Activated naive CD8-positive, alpha-beta T cell treated with anti-CD3 and anti-CD28 coated beads, Interleukin-2, amount 10 ng/mL, durations not matched to agents 7 days and 5 days (primary cell): ENCODE measurements at regions not wholly inside any gene's neighbourhood (a gene's known extent, or its start where the extent isn't known, plus 50 kb on each side); places are given as distances from the start of the nearest gene placed in this dataset.

Experiments used
- ATAC-seq: fragments of 150-1000 bp; cut with Tn5 transposase; one replicate; pipeline ENCODE4 v1.10.0; 2021; ENCODE audit warnings: low read depth, moderate library complexity
- POLR2A ChIA-PET: fragments of 350-600 bp; sonication (Branson Sonifier 250); formaldehyde crosslinking; loops from one replicate; lab custom pipeline; 2021; ENCODE audit warnings: antibody characterized with exemption; lab: Charles Lee
- DNase-seq: peaks from one replicate; pipeline ENCODE4 v3.0.0; 2021
- H3K27ac Mint-ChIP-seq: one replicate; pipeline ENCODE4 v1.8.0; 2022; ENCODE audit warnings: mild to moderate bottlenecking, mixed read lengths
- H3K27me3 Mint-ChIP-seq: one replicate; pipeline ENCODE4 v1.8.0; 2022; ENCODE audit warnings: mild to moderate bottlenecking, moderate library complexity, mixed read lengths
- H3K36me3 Mint-ChIP-seq: one replicate; pipeline ENCODE4 v1.8.0; 2021; ENCODE audit warnings: mild to moderate bottlenecking, mixed read lengths
- H3K4me1 Mint-ChIP-seq: one replicate; pipeline ENCODE4 v1.8.0; 2021; ENCODE audit warnings: mixed read lengths
- H3K4me3 Mint-ChIP-seq: one replicate; pipeline ENCODE4 v1.8.0; 2022; ENCODE audit warnings: mild to moderate bottlenecking, moderate library complexity, mixed read lengths
- H3K9me3 Mint-ChIP-seq: one replicate; pipeline ENCODE4 v1.8.0; 2021; ENCODE audit warnings: mixed read lengths

GRCh38 chr4:79650217-79650616, 242.2 kb upstream of the GK2 start:
- H3K4me3 Mint-ChIP-seq: no peak overlapping the region
- H3K9me3 Mint-ChIP-seq: no peaks in the 10 kb centered on the region
- no peaks in the 10 kb centered on the region for H3K36me3 Mint-ChIP-seq
- H3K27ac Mint-ChIP-seq: no peak overlapping the region
- no peaks in the 10 kb centered on the region for H3K4me1 Mint-ChIP-seq
- POLR2A ChIA-PET: no interaction called here
- no peak for ATAC-seq
- no peaks in the 10 kb centered on the region for H3K27me3 Mint-ChIP-seq
- DNase-seq: no peak

GRCh38 chr4:79645942-79646341, 237.9 kb upstream of the GK2 start:
- POLR2A ChIA-PET: no interaction called here
- no peaks in the 10 kb centered on the region for H3K4me1 Mint-ChIP-seq
- no peaks in the 10 kb centered on the region for H3K36me3 Mint-ChIP-seq
- no peaks in the 10 kb centered on the region for H3K9me3 Mint-ChIP-seq
- H3K4me3 Mint-ChIP-seq: no peak overlapping the region
- no peak for ATAC-seq
- no peak overlapping the region for H3K27ac Mint-ChIP-seq
- DNase-seq: no peak
- H3K27me3 Mint-ChIP-seq: peaks cover 2% of the 10 kb centered on the region

- POLR2A ChIA-PET: no interaction called here
Observed at GRCh38 chr4:79638735-79639134, 230.7 kb upstream of the GK2 start.

GRCh38 chr4:79636991-79637390, 229.0 kb upstream of the GK2 start:
- Mint-ChIP-seq H3K4me1 (no peaks in the 10 kb centered on the region), H3K27me3 (peaks cover 2% of the 10 kb centered on the region), H3K36me3 (no peaks in the 10 kb centered on the region), H3K4me3 (no peak overlapping the region), H3K27ac (no peak overlapping the region), H3K9me3 (no peaks in the 10 kb centered on the region)
- no peak for ATAC-seq
- POLR2A ChIA-PET: no interaction called here
- no peak for DNase-seq

More at GRCh38 chr4:79638735-79639134, 230.7 kb upstream of the GK2 start:
- Mint-ChIP-seq H3K27ac (no peak overlapping the region), H3K4me3 (no peak overlapping the region), H3K36me3 (no peaks in the 10 kb centered on the region), H3K4me1 (no peaks in the 10 kb centered on the region), H3K9me3 (no peaks in the 10 kb centered on the region), H3K27me3 (peaks cover 2% of the 10 kb centered on the region)
- DNase-seq: no peak
- ATAC-seq: no peak

- H3K36me3 Mint-ChIP-seq: no peaks in the 10 kb centered on the region
- no peaks in the 10 kb centered on the region for H3K27me3 Mint-ChIP-seq
- no peaks in the 10 kb centered on the region for H3K4me1 Mint-ChIP-seq
- ATAC-seq (no peak), DNase-seq (no peak)
- no peak overlapping the region for H3K4me3 Mint-ChIP-seq
- POLR2A ChIA-PET: no interaction called here
- no peaks in the 10 kb centered on the region for H3K9me3 Mint-ChIP-seq
- no peak overlapping the region for H3K27ac Mint-ChIP-seq
Observed at GRCh38 chr4:79634111-79634510, 226.1 kb upstream of the GK2 start.

GRCh38 chr4:79632114-79632513, 224.1 kb upstream of the GK2 start:
- ATAC-seq (no peak), DNase-seq (no peak)
- Mint-ChIP-seq H3K4me1 (no peaks in the 10 kb centered on the region), H3K36me3 (no peaks in the 10 kb centered on the region), H3K27me3 (no peaks in the 10 kb centered on the region), H3K4me3 (no peak overlapping the region), H3K27ac (no peak overlapping the region), H3K9me3 (no peaks in the 10 kb centered on the region)
- POLR2A ChIA-PET: no interaction called here

GRCh38 chr4:79626611-79627010, 218.6 kb upstream of the GK2 start:
- POLR2A ChIA-PET: no interaction called here
- Mint-ChIP-seq H3K9me3 (no peaks in the 10 kb centered on the region), H3K27ac (no peak overlapping the region), H3K4me3 (no peak overlapping the region), H3K27me3 (peaks cover 2% of the 10 kb centered on the region), H3K4me1 (no peaks in the 10 kb centered on the region), H3K36me3 (no peaks in the 10 kb centered on the region)
- no peak for DNase-seq
- ATAC-seq: no peak

GRCh38 chr4:79626101-79626500, 218.1 kb upstream of the GK2 start:
- Mint-ChIP-seq H3K4me1 (no peaks in the 10 kb centered on the region), H3K27me3 (peaks cover 2% of the 10 kb centered on the region), H3K4me3 (peak overlapping the region; percentile 11), H3K9me3 (no peaks in the 10 kb centered on the region), H3K27ac (no peak overlapping the region), H3K36me3 (no peaks in the 10 kb centered on the region)
- POLR2A ChIA-PET: no interaction called here
- ATAC-seq (no peak), DNase-seq (no peak)

- POLR2A ChIA-PET: no interaction called here
- H3K4me3 Mint-ChIP-seq: no peak overlapping the region
- ATAC-seq: no peak
- no peak for DNase-seq
- peaks cover 2% of the 10 kb centered on the region for H3K27me3 Mint-ChIP-seq
- H3K9me3 Mint-ChIP-seq: no peaks in the 10 kb centered on the region
- no peak overlapping the region for H3K27ac Mint-ChIP-seq
- no peaks in the 10 kb centered on the region for H3K36me3 Mint-ChIP-seq
- H3K4me1 Mint-ChIP-seq: no peaks in the 10 kb centered on the region
Observed at GRCh38 chr4:79625361-79625760, 217.3 kb upstream of the GK2 start.

GRCh38 chr4:79623021-79623870, 215.2 kb upstream of the GK2 start:
- ATAC-seq (no peak), DNase-seq (no peak)
- no peaks in the 10 kb centered on the region for H3K9me3 Mint-ChIP-seq
- H3K4me1 Mint-ChIP-seq: no peaks in the 10 kb centered on the region
- H3K27me3 Mint-ChIP-seq: peaks cover 2% of the 10 kb centered on the region
- H3K27ac Mint-ChIP-seq: no peak overlapping the region
- no peaks in the 10 kb centered on the region for H3K36me3 Mint-ChIP-seq
- no peak overlapping the region for H3K4me3 Mint-ChIP-seq
- POLR2A ChIA-PET: no interaction called here

- DNase-seq: no peak
- no peak overlapping the region for H3K4me3 Mint-ChIP-seq
- peaks cover 2% of the 10 kb centered on the region for H3K27me3 Mint-ChIP-seq
- no peaks in the 10 kb centered on the region for H3K4me1 Mint-ChIP-seq
- POLR2A ChIA-PET: no interaction called here
- no peak overlapping the region for H3K27ac Mint-ChIP-seq
- H3K9me3 Mint-ChIP-seq: no peaks in the 10 kb centered on the region
- no peaks in the 10 kb centered on the region for H3K36me3 Mint-ChIP-seq
- ATAC-seq: no peak
Observed at GRCh38 chr4:79621061-79621460, 213.0 kb upstream of the GK2 start.

GRCh38 chr4:79620617-79621016, 212.6 kb upstream of the GK2 start:
- H3K9me3 Mint-ChIP-seq: no peaks in the 10 kb centered on the region
- H3K4me1 Mint-ChIP-seq: no peaks in the 10 kb centered on the region
- POLR2A ChIA-PET: no interaction called here
- no peak overlapping the region for H3K27ac Mint-ChIP-seq
- H3K4me3 Mint-ChIP-seq: no peak overlapping the region
- H3K36me3 Mint-ChIP-seq: no peaks in the 10 kb centered on the region
- H3K27me3 Mint-ChIP-seq: peaks cover under 1% of the 10 kb centered on the region
- DNase-seq: no peak
- ATAC-seq: no peak

- no peaks in the 10 kb centered on the region for H3K36me3 Mint-ChIP-seq
- H3K9me3 Mint-ChIP-seq: no peaks in the 10 kb centered on the region
- H3K27ac Mint-ChIP-seq: no peak overlapping the region
- H3K4me1 Mint-ChIP-seq: no peaks in the 10 kb centered on the region
- no peak for ATAC-seq
- POLR2A ChIA-PET: no interaction called here
- H3K4me3 Mint-ChIP-seq: no peak overlapping the region
- H3K27me3 Mint-ChIP-seq: peaks cover 3% of the 10 kb centered on the region
- DNase-seq: no peak
Observed at GRCh38 chr4:79613269-79613935, 205.4 kb upstream of the GK2 start.

- H3K27ac Mint-ChIP-seq: no peak overlapping the region
- H3K4me3 Mint-ChIP-seq: no peak overlapping the region
- POLR2A ChIA-PET: no interaction called here
- DNase-seq (no peak), ATAC-seq (no peak)
- H3K36me3 Mint-ChIP-seq: no peaks in the 10 kb centered on the region
- no peaks in the 10 kb centered on the region for H3K4me1 Mint-ChIP-seq
- no peaks in the 10 kb centered on the region for H3K9me3 Mint-ChIP-seq
- H3K27me3 Mint-ChIP-seq: peaks cover 3% of the 10 kb centered on the region
Observed at GRCh38 chr4:79611026-79611425, 203.0 kb upstream of the GK2 start.
